OCI-LY1 (cell line): ENCODE measurements at regions not wholly inside any gene's neighbourhood (a gene's known extent, or its start where the extent isn't known, plus 50 kb on each side); places are given as distances from the start of the nearest gene placed in this dataset.

Source experiments
- H2AFZ ChIP-seq: fragments of 200-600 bp; sonication (generic), shearing (Covaris generic); 2 replicates; pipeline ENCODE4 v1.6.0; 2014; ENCODE audit warnings: antibody characterized with exemption, mild to moderate bottlenecking, low read length
- H3F3A ChIP-seq: fragments of 200-600 bp; sonication (generic), shearing (Covaris generic); 2 replicates; pipeline ENCODE4 v1.6.0; 2014; ENCODE audit warnings: mild to moderate bottlenecking, antibody characterized with exemption, low read length, moderate library complexity; ENCODE audit not compliant: insufficient read depth
- H3K27ac ChIP-seq: fragments of 200-600 bp; sonication (generic); 2 replicates; pipeline ENCODE4 v1.5.1; 2014; ENCODE audit warnings: low read length, mixed run types, mild to moderate bottlenecking, low read depth; ENCODE audit not compliant: poor library complexity, severe bottlenecking
- H3K27me3 ChIP-seq: fragments of 200-600 bp; sonication (generic); 2 replicates; pipeline ENCODE4 v1.6.0; 2014; ENCODE audit warnings: antibody characterized with exemption, mild to moderate bottlenecking, low read length, moderate library complexity; ENCODE audit not compliant: insufficient read depth
- H3K36me3 ChIP-seq: fragments of 200-600 bp; sonication (generic); 2 replicates; pipeline ENCODE4 v1.6.1; 2014; ENCODE audit warnings: mild to moderate bottlenecking, antibody characterized with exemption, low read length, moderate library complexity, mixed read lengths; ENCODE audit not compliant: insufficient read depth
- H3K4me1 ChIP-seq: fragments of 200-600 bp; sonication (generic); 2 replicates; pipeline ENCODE4 v1.5.1; 2014; ENCODE audit warnings: mild to moderate bottlenecking, low read length, moderate library complexity; ENCODE audit not compliant: insufficient read depth, severe bottlenecking
- H3K4me2 ChIP-seq: fragments of 200-600 bp; sonication (generic), shearing (Covaris generic); 2 replicates; pipeline ENCODE4 v1.6.1; 2014; ENCODE audit warnings: low read length
- H3K4me3 ChIP-seq: fragments of 200-600 bp; sonication (generic); 2 replicates; pipeline ENCODE4 v1.5.1; 2014; ENCODE audit warnings: low read length, low read depth, mild to moderate bottlenecking, mixed read lengths; ENCODE audit not compliant: poor library complexity, severe bottlenecking
- H3K79me2 ChIP-seq: fragments of 200-600 bp; shearing (Covaris generic); 2 replicates; pipeline ENCODE4 v1.6.1; 2016; ENCODE audit warnings: mixed run types, low read length, mixed read lengths; ENCODE audit not compliant: insufficient read depth
- H3K9ac ChIP-seq: fragments of 200-600 bp; sonication (generic), shearing (Covaris generic); 2 replicates; pipeline ENCODE4 v1.6.1; 2014; ENCODE audit warnings: mild to moderate bottlenecking, low read length, mixed read lengths
- H3K9me2 ChIP-seq: fragments of 200-600 bp; sonication (generic), shearing (Covaris generic); 2 replicates; pipeline ENCODE4 v1.6.1; 2014; ENCODE audit warnings: low read depth, mild to moderate bottlenecking, low read length, mixed read lengths
- H3K9me3 ChIP-seq: fragments of 200-600 bp; shearing (Covaris generic); 2 replicates; pipeline ENCODE4 v1.6.1; 2014; ENCODE audit warnings: low read length, mixed read lengths
- H4K20me1 ChIP-seq: fragments of 200-600 bp; sonication (generic), shearing (Covaris generic); 2 replicates; pipeline ENCODE4 v1.6.0; 2016; ENCODE audit warnings: mild to moderate bottlenecking, low read length; ENCODE audit not compliant: insufficient read depth
- CTCF ChIP-seq: fragments of 200-600 bp; sonication (generic), shearing (Covaris generic); IDR thresholded peaks from 2 replicates; pipeline ENCODE4 v1.5.1; 2017; ENCODE audit warnings: mild to moderate bottlenecking, antibody characterized with exemption, low read length, moderate library complexity, mixed read lengths
- EZH2 ChIP-seq: fragments of 200-600 bp; sonication (generic), shearing (Covaris generic); IDR thresholded peaks from 2 replicates; pipeline ENCODE4 v1.8.0; 2017; ENCODE audit warnings: borderline replicate concordance, mixed run types, mild to moderate bottlenecking, antibody characterized with exemption, low read length, moderate library complexity, mixed read lengths

GRCh38 chr11:27234043-27234668, 128.9 kb downstream of the CCDC34 start:
- Histone ChIP-seq H3F3A (no peaks in the 10 kb centered on the region), H2AFZ (no peak overlapping the region), H3K4me1 (peaks cover 14% of the 10 kb centered on the region), H4K20me1 (no peaks in the 10 kb centered on the region), H3K79me2 (no peaks in the 10 kb centered on the region), H3K27ac (no peak overlapping the region), H3K36me3 (no peaks in the 10 kb centered on the region), H3K9me2 (no peaks in the 10 kb centered on the region), H3K4me3 (no peak overlapping the region), H3K4me2 (no peak overlapping the region; the same call in 1 of the 2 replicates), H3K27me3 (no peaks in the 10 kb centered on the region; the same call in 1 of the 2 replicates), H3K9ac (no peak overlapping the region), H3K9me3 (no peaks in the 10 kb centered on the region)
- no peak for TF ChIP-seq EZH2
- TF ChIP-seq CTCF, result no peak

GRCh38 chr11:27233654-27234042, 129.4 kb downstream of the CCDC34 start:
- Histone ChIP-seq H3K4me2 (no peak overlapping the region; the same call in 1 of the 2 replicates), H3K27ac (no peak overlapping the region), H2AFZ (no peak overlapping the region), H3K9me2 (no peaks in the 10 kb centered on the region), H3K9ac (no peak overlapping the region), H3K79me2 (no peaks in the 10 kb centered on the region), H3K27me3 (no peaks in the 10 kb centered on the region; the same call in 1 of the 2 replicates), H4K20me1 (no peaks in the 10 kb centered on the region), H3K36me3 (no peaks in the 10 kb centered on the region), H3F3A (no peaks in the 10 kb centered on the region), H3K9me3 (no peaks in the 10 kb centered on the region), H3K4me3 (no peak overlapping the region), H3K4me1 (peaks cover 14% of the 10 kb centered on the region)
- TF ChIP-seq EZH2, result no peak

GRCh38 chr11:27231530-27231929, 131.5 kb downstream of the CCDC34 start:
- no peaks in the 10 kb centered on the region for H3K9me3 ChIP-seq
- H3K36me3 ChIP-seq, result no peaks in the 10 kb centered on the region
- H3K4me2 ChIP-seq, result no peak overlapping the region
- H3K27ac ChIP-seq, result no peak overlapping the region
- peaks cover 14% of the 10 kb centered on the region for H3K4me1 ChIP-seq
- H3K9ac ChIP-seq, result no peak overlapping the region
- H3F3A ChIP-seq, result no peaks in the 10 kb centered on the region
- H3K4me3 ChIP-seq, result no peak overlapping the region
- H4K20me1 ChIP-seq, result no peaks in the 10 kb centered on the region
- H2AFZ ChIP-seq, result no peak overlapping the region
- no peaks in the 10 kb centered on the region for H3K9me2 ChIP-seq
- H3K79me2 ChIP-seq, result no peaks in the 10 kb centered on the region
- H3K27me3 ChIP-seq, result no peaks in the 10 kb centered on the region; the same call in 1 of the 2 replicates
- no peak for TF ChIP-seq CTCF
- no peak for TF ChIP-seq EZH2

GRCh38 chr11:27230192-27230572, 132.8 kb downstream of the CCDC34 start:
- H3K4me2 ChIP-seq, result no peak overlapping the region
- H3K4me3 ChIP-seq, result no peak overlapping the region
- H3K36me3 ChIP-seq, result no peaks in the 10 kb centered on the region

More at GRCh38 chr11:27230192-27230572, 132.8 kb downstream of the CCDC34 start:
- Histone ChIP-seq H3K9me3 (no peaks in the 10 kb centered on the region), H3K79me2 (no peaks in the 10 kb centered on the region), H3K27ac (no peak overlapping the region), H3K4me1 (peaks cover 14% of the 10 kb centered on the region), H3K9me2 (no peaks in the 10 kb centered on the region), H3F3A (no peaks in the 10 kb centered on the region), H3K9ac (no peak overlapping the region), H4K20me1 (no peaks in the 10 kb centered on the region), H2AFZ (no peak overlapping the region), H3K27me3 (no peaks in the 10 kb centered on the region; the same call in 1 of the 2 replicates)
- TF ChIP-seq EZH2 (no peak), CTCF (no peak)
